ENCODE measurements at regions not wholly inside any gene's neighbourhood (a gene's known extent, or its start where the extent isn't known, plus 50 kb on each side); places are given as distances from the start of the nearest gene placed in this dataset.
"Not testable (repeated sequence)": the region's sequence is repeated elsewhere in the genome, so short reads cannot be mapped to it uniquely, and the experiment has no call there.

GRCh38 chr10:107969936-107970335 is 805.4 kb upstream of the SORCS1 start:
- TF ChIP-seq, protein P1, sequence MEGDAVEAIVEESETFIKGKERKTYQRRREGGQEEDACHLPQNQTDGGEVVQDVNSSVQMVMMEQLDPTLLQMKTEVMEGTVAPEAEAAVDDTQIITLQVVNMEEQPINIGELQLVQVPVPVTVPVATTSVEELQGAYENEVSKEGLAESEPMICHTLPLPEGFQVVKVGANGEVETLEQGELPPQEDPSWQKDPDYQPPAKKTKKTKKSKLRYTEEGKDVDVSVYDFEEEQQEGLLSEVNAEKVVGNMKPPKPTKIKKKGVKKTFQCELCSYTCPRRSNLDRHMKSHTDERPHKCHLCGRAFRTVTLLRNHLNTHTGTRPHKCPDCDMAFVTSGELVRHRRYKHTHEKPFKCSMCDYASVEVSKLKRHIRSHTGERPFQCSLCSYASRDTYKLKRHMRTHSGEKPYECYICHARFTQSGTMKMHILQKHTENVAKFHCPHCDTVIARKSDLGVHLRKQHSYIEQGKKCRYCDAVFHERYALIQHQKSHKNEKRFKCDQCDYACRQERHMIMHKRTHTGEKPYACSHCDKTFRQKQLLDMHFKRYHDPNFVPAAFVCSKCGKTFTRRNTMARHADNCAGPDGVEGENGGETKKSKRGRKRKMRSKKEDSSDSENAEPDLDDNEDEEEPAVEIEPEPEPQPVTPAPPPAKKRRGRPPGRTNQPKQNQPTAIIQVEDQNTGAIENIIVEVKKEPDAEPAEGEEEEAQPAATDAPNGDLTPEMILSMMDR (IDR thresholded peaks at IDR 0.05 in 8 of 11, conservative IDR thresholded peaks at IDR 0.05 in 3 of 11), result no peak
- TF ChIP-seq POLR2AphosphoS5 (IDR thresholded peaks at IDR 0.05), result no peak
- TF ChIP-seq POLR2A (IDR thresholded peaks at IDR 0.05), result no peak
- intact Hi-C loops (cut with DNase I; ENCODE audit: low total_unique reads), result no loop called here
- 70 to 88% (median 71%) methylated on average over 3 of the region's 3 CpGs for WGBS, 5 donors
- Histone ChIP-seq H3K36me3 (no peaks in the 10 kb centered on the region), H3K4me1 (no peaks in the 10 kb centered on the region), H3K27me3 (replicated peaks in 1 of 7) (no peaks in the 10 kb centered on the region), H3K27ac (no peak overlapping the region), H3K4me3 (no peak overlapping the region), H3K9me3 (peaks cover 0 to 9% (median 0%) of the 10 kb centered on the region in 8 donors)
- DNase-seq, result no peak

- TF ChIP-seq, protein P1 (IDR thresholded peaks at IDR 0.05 in 8 of 11, conservative IDR thresholded peaks at IDR 0.05 in 3 of 11), result no peak
- TF ChIP-seq POLR2A (IDR thresholded peaks at IDR 0.05), result no peak
- TF ChIP-seq POLR2AphosphoS5 (IDR thresholded peaks at IDR 0.05), result no peak
- H3K4me3 ChIP-seq, result no peak overlapping the region
- intact Hi-C loops (cut with DNase I; ENCODE audit: low total_unique reads), result no loop called here
- no peaks in the 10 kb centered on the region for H3K36me3 ChIP-seq
- H3K4me1 ChIP-seq, result no peaks in the 10 kb centered on the region
- no peak overlapping the region for H3K27ac ChIP-seq
- H3K9me3 ChIP-seq, result no peaks in the 10 kb centered on the region
- no peaks in the 10 kb centered on the region for H3K27me3 ChIP-seq (replicated peaks in 1 of 7)
- no peak for DNase-seq
These were observed 802.3 kb upstream of the SORCS1 start for GRCh38 chr10:107966826-107967225.

- H3K4me3 ChIP-seq, result no peak overlapping the region
- peaks cover 0 to 17% (median 7%) of the 10 kb centered on the region in 8 donors for H3K9me3 ChIP-seq
- no peaks in the 10 kb centered on the region for H3K4me1 ChIP-seq
- DNase-seq, result no peak
- H3K27ac ChIP-seq, result no peak overlapping the region
- intact Hi-C loops (cut with DNase I; ENCODE audit: low total_unique reads), result no loop called here
- WGBS, 5 donors, result 43 to 60% (median 50%) methylated on average over 6 of the region's 6 CpGs
- TF ChIP-seq POLR2AphosphoS5 (IDR thresholded peaks at IDR 0.05) (no peak), POLR2A (IDR thresholded peaks at IDR 0.05) (no peak)
- TF ChIP-seq, protein P1 (IDR thresholded peaks at IDR 0.05 in 8 of 11, conservative IDR thresholded peaks at IDR 0.05 in 3 of 11), result no peak
- no peaks in the 10 kb centered on the region for H3K27me3 ChIP-seq (replicated peaks in 1 of 7)
- H3K36me3 ChIP-seq, result no peaks in the 10 kb centered on the region
These were observed 788.4 kb upstream of the SORCS1 start for GRCh38 chr10:107952649-107953556.

- whole genome bisulfite sequencing, 5 donors, result 90 to 97% (median 91%) methylated on average over 20 to 33 of the region's 33 CpGs
- H3K4me1 ChIP-seq; intact Hi-C loops (cut with DNase I; ENCODE audit: low total_unique reads); H3K36me3 ChIP-seq; H3K4me3 ChIP-seq; H3K27ac ChIP-seq; H3K27me3 ChIP-seq (replicated peaks in 1 of 7): not testable (repeated sequence)
- DNase-seq, result peak; percentile 64
- H3K9me3 ChIP-seq, result peaks cover 0 to 17% (median 7%) of the 10 kb centered on the region in 8 donors
These were observed 786.0 kb upstream of the SORCS1 start for GRCh38 chr10:107950411-107951062.

Data from spleen (tissue), 11 donors.